ENCODE measurements at regions not wholly inside any gene's neighbourhood (a gene's known extent, or its start where the extent isn't known, plus 50 kb on each side); places are given as distances from the start of the nearest gene placed in this dataset.

- no peaks in the 10 kb centered on the region for H3K27me3 ChIP-seq (replicated peaks in 1 of 7)
- DNase-seq: no peak
- no peaks in the 10 kb centered on the region for H3K4me1 ChIP-seq
- H3K36me3 ChIP-seq: no peaks in the 10 kb centered on the region
- 40 to 85% (median 55%) methylated on average over 1 of the region's 1 CpG for WGBS, 5 donors
- no peak for TF ChIP-seq CTCF (IDR thresholded peaks at IDR 0.05 in 8 of 11, conservative IDR thresholded peaks at IDR 0.05 in 3 of 11)
- TF ChIP-seq POLR2AphosphoS5 (IDR thresholded peaks at IDR 0.05): no peak
- no peak for TF ChIP-seq POLR2A (IDR thresholded peaks at IDR 0.05)
- H3K9me3 ChIP-seq: no peaks in the 10 kb centered on the region
- no peak overlapping the region for H3K27ac ChIP-seq
- H3K4me3 ChIP-seq: no peak overlapping the region
- intact Hi-C loops (cut with DNase I; ENCODE audit: low total_unique reads): no loop called here
These were observed 53.6 kb upstream of the TMEM106B start for GRCh38 chr7:12157517-12157916.

- TF ChIP-seq POLR2AphosphoS5 (IDR thresholded peaks at IDR 0.05) (no peak), CTCF (IDR thresholded peaks at IDR 0.05 in 8 of 11, conservative IDR thresholded peaks at IDR 0.05 in 3 of 11) (no peak), POLR2A (IDR thresholded peaks at IDR 0.05) (no peak)
- Histone ChIP-seq H3K4me1 (no peaks in the 10 kb centered on the region), H3K9me3 (no peaks in the 10 kb centered on the region), H3K4me3 (no peak overlapping the region), H3K27me3 (replicated peaks in 1 of 7) (no peaks in the 10 kb centered on the region), H3K27ac (no peak overlapping the region), H3K36me3 (no peaks in the 10 kb centered on the region)
- intact Hi-C loops (cut with DNase I; ENCODE audit: low total_unique reads): no loop called here
- 77 to 87% (median 86%) methylated on average over 6 of the region's 6 CpGs for WGBS, 5 donors
- DNase-seq: no peak
These were observed 52.6 kb upstream of the TMEM106B start for GRCh38 chr7:12158334-12159060.

- DNase-seq: no peak
- Histone ChIP-seq H3K36me3 (no peaks in the 10 kb centered on the region), H3K27ac (no peak overlapping the region), H3K9me3 (peaks cover 0 to 20% (median 3%) of the 10 kb centered on the region in 8 donors), H3K4me1 (no peaks in the 10 kb centered on the region), H3K27me3 (replicated peaks in 1 of 7) (no peaks in the 10 kb centered on the region), H3K4me3 (no peak overlapping the region)
- WGBS, 5 donors: 9 to 74% (median 52%) methylated on average over 2 of the region's 2 CpGs
- intact Hi-C loops (cut with DNase I; ENCODE audit: low total_unique reads): no loop called here
- no peak for TF ChIP-seq CTCF (IDR thresholded peaks at IDR 0.05 in 8 of 11, conservative IDR thresholded peaks at IDR 0.05 in 3 of 11)
- TF ChIP-seq POLR2AphosphoS5 (IDR thresholded peaks at IDR 0.05): no peak
- TF ChIP-seq POLR2A (IDR thresholded peaks at IDR 0.05): no peak
These were observed 49.9 kb upstream of the TMEM106B start for GRCh38 chr7:12161146-12161545.
